ENCODE measurements at regions not wholly inside any gene's neighbourhood (a gene's known extent, or its start where the extent isn't known, plus 50 kb on each side); places are given as distances from the start of the nearest gene placed in this dataset.

DNA sequence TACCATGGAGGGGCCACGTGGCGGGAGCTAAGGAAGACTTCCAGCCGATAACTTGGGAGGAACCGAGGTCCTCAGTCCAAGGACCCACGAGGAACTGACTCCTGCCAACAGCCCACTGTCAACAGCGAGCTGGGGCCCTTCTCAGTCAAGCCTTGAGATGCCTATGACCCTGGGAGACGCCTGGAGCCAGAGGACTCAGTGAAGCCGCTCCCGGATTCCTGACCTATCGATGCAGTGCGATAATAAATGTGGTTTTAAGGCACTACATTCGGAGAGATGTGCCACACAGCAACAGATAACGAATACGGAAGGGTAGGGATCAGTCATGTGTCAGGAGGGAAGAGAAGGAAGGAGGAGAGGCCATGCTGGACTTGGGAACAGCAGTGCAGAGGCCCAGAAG is 208.5 kb downstream of the NFATC2 start:
- TF ChIP-seq POLR2A (IDR thresholded peaks at IDR 0.05; ENCODE audit: low read depth, low read length) (no peak), TAF1 (IDR thresholded peaks at IDR 0.05; ENCODE audit: low read depth, low read length) (no peak), SPI1 (IDR thresholded peaks at IDR 0.05; ENCODE audit: low read depth, low read length) (no peak), POLR2AphosphoS5 (IDR thresholded peaks at IDR 0.05; ENCODE audit: low read depth, low read length) (no peak), POU2F2 (IDR thresholded peaks at IDR 0.05; ENCODE audit: low read depth, low read length) (no peak), PAX5 (IDR thresholded peaks at IDR 0.05; ENCODE audit: insufficient read depth, low read length, severe bottlenecking) (no peak)
